RPMI8226 (cell line): ENCODE measurements at regions not wholly inside any gene's neighbourhood (a gene's known extent, or its start where the extent isn't known, plus 50 kb on each side); places are given as distances from the start of the nearest gene placed in this dataset.
"Not testable (repeated sequence)": the region's sequence is repeated elsewhere in the genome, so short reads cannot be mapped to it uniquely, and the experiment has no call there.

ENCODE experiments used
- DNase-seq: peaks from one replicate; pipeline ENCODE4 v3.0.0-alpha.2; 2015

GRCh38 chr6:1230281-1230680 is 81.6 kb upstream of the FOXQ1 start:
- DNase-seq: no peak

- DNase-seq: no peak
Measured at GRCh38 chr6:1229808-1230207, 82.1 kb upstream of the FOXQ1 start.

DNA sequence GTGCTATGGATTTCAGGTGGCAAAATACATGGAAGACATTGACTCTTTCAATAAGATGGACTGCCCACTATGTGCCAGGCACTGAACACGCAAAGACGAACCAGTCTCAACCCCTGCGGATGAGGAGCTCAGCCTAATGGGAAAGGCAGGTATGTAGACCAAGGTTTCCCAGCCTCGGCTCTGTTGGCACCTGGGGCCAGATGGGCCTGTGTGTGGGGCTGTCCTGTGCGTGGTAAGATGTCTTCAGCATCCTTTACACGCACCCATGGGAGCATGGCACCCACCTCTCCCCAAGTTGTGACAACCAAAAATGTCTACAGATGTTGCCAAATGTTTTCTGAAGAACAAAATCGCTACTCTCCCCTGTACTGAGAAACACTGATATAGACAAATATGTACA is 82.6 kb upstream of the FOXQ1 start:
- no peak for DNase-seq

GRCh38 chr6:1228754-1229191 is 83.1 kb upstream of the FOXQ1 start:
- no peak for DNase-seq

- no peak for DNase-seq
Measured at GRCh38 chr6:1227935-1228753, 83.8 kb upstream of the FOXQ1 start.

DNA sequence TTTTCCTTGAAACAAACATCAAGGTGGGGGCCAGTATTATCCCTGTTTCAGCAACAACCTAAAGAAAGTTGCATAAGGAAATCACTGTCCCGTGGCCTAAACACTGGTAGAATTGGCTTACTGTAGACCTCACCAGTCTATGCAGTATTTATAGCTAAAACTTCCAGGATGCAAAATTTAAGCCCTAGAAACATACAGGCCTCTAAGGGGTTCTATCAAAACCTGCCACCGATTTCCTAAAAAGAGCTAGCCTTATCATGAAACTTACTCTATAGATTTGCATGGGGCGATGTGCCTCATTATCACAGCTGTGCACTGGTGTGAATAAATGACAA is 84.3 kb upstream of the FOXQ1 start:
- no peak for DNase-seq

DNA sequence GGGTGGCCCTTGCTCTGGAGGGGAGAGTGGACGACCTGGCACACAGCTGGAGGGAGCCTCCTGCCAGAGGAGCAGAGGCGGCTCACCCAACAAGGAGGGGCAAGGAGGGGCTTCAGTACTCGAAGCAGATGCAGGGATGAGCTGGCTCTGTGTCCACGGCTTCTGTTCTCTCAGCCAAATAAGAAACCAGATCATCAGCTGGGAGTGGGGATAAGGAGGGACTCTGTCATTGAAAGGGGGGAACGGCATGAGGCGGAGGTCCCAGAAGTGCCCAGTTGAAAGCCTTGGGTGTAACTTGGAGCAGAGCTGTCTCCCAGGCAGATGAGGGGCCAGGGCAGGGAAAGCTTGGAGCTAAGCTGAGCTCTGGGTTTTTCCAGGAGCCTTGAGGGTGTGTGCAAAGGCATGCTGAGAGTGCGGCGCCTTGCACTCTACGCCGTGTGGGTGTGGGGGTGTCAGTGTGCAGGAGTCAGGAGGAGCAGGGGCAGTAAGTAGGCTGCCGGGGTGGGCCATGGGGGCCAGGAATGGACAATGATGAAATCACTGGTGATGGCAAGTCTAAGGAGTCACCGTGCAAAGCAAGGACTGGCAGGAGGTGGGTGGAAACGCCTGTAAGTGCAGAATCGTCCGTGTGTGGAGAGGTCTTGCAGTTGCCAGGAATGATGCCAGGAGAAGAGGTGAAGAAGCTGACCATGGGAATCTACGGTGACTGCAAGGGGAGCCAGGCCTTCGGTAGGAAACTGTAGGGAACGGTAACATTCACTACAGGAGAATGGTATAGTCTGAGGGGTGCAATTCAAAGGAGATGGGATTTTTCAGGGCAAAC is 85.4 kb upstream of the FOXQ1 start:
- DNase-seq: no peak

DNA sequence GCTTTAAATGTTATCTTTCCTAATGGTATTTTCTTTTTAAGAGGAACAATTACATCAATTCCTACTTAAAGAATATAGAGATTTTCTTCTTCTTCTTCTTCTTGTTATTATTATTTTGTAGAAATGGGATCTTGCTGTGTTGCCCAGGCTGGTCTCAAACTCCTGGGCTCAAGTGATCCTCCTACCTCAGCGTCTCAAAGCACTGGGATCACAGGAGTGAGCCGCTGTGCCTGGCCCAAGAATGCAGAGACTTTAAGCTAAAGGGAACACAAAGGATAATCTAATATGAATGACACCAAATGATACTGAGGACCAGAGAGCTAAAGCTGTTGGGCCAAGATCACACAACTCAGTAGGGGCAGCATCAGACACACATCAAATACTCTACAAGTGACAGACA is 87.4 kb upstream of the FOXQ1 start:
- no peak for DNase-seq

DNA sequence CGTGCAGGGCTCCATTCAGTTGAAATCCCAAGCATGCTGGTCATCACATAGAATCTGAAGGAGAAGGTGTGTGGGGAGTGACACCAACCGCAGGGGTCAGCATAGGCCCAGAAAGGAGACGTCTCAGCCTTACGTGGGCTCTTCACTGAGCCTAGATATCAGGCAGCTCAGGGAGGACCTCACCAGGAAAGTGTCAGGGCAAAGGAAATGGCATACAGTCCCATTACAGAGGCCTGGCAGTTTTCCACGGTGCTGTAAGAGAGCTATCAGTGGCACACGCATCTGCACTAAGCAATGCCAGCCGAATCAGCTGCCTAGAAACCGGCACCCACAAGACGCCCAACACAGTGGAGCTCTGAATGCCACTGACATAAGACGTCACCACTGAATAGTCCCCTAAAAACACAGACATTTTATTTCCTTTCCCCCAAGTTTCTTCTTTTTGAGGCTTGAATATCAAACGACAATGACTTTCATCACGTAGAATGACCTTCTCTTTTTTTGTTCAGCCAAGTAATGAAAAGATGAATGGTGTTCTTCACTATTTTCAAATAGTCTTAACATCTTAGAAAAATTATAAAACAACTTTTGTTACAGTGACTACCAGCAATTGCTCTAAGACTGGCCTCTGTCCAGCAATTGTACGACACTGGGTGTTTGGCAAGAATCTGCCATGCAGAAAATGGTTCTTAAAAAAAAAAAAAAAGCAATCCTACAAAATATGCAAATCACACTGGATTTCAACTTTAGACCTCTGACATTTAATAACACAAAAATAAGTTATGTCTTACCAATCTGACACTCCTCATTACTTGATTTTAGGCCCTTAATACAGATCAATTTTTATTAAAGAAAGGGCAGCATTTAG is 88.9 kb upstream of the FOXQ1 start:
- no peak for DNase-seq

GRCh38 chr6:1217396-1217795 is 94.5 kb upstream of the FOXQ1 start:
- no peak for DNase-seq

DNA sequence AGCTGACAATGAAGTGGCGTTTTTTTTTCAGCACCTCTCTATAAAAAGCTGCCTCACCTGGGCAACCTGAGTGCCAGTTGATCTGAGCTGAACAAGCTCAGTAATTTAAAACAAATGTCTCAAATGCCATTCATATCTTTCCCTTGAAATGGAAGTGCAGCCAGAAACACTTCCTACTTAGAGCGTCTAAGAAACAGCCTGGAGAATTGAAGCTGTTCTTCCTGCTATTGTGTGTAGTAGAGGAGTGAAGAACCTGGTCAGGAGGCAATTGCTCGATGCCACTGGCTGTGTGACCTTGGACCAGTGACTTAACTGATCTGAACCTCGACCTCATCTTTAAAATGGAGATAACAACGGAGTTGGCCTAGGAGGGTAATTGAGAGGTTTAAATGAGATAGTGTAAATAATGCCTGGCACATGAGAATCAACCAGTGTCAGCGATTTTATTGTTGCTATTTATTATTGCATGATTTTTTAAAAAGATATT is 95.4 kb upstream of the FOXQ1 start:
- no peak for DNase-seq

DNA sequence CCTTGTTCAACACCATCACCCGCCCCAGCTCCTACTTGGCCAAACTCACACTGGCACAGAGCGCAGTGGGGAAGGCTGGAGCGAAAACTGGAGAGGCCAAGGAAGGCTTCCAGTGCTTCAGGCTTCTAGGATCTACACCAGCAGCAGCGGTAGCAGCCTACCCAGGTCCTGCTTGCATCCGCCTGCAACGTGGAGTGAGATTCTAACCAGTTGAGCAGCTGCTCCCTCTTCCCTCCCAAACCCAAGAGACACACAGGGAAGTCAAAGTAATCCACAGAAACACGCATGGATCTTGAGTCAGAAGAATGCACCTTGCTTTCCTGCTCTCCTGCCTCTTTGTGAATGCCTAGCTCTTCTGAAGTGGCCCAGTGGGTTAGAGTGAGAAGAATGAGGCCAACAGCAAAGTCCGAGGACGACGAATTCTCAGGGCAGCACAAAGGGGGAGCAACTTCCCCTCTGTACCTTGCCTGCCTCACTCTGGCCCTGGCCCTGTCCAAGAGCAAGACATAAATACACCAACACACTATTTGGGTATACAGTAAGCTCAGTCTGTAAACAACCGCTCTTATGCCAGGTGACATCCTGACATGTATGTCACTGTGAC is 95.9 kb upstream of the FOXQ1 start:
- DNase-seq: no peak

- DNase-seq: no peak
Measured at GRCh38 chr6:1215023-1215422, 96.9 kb upstream of the FOXQ1 start.

- DNase-seq: no peak
Measured at GRCh38 chr6:1212919-1213318, 99.0 kb upstream of the FOXQ1 start.

GRCh38 chr6:1212138-1212537 is 99.8 kb upstream of the FOXQ1 start:
- DNase-seq: not testable (repeated sequence)

- DNase-seq: not testable (repeated sequence)
Measured at GRCh38 chr6:1210631-1211030, 101.3 kb upstream of the FOXQ1 start.

- no peak for DNase-seq
Measured at GRCh38 chr6:1208876-1209275, 103.0 kb upstream of the FOXQ1 start.

DNA sequence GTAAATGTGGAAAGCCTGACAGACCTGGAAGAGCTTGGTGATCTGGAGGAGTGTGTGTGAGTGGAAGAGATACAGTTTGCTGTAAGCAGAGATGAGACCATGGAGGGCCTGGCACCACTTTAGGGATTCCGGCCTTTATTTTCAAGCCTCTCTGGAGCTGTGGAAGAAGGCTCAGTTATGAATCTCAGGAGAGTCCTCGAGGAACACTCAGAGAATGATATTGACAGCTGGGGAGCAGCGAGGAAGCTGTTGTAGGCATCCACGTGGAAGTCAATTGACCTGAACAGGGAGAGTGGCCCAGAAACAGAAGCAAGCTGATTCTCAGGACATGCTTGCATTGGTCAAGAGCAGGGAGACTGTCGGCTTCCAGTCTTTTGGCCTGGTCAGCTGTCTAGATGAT is 108.4 kb upstream of the FOXQ1 start:
- no peak for DNase-seq

- DNase-seq: no peak
Measured at GRCh38 chr6:1202201-1202600, 109.7 kb upstream of the FOXQ1 start.

- no peak for DNase-seq
Measured at GRCh38 chr6:1201547-1202200, 110.2 kb upstream of the FOXQ1 start.

DNA sequence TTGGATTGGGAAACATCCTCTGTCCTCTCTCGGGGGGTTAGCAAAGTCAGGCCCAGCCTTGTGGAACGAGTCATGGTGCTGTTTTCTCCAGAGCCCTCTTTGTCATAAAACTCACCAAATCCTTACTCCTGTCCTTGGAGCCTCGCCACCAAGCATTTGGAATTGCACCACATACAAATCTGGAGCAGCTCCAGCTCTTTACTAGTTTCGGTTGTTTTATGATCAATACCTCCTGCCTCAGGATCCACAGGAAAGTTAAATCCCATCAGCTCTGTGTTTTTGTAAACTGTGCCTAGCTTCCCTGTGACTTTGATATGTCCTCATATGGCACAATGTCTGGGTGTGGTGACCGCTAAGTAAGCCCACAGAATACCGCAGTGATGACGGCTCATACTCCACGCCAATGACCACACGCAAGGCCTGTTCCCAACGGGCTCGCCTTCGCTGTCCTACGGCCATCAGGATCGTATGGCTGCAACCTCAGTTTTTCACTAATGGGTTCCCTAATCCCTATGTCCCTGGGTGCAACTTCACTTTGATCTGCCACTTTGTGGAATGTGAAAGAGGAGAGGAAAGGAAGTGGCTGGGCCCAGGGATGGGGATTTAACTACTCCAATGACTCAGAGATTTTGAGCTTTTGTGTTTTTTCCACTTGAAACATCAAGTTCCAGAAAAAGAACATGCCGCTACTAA is 111.3 kb upstream of the FOXQ1 start:
- DNase-seq: no peak

DNA sequence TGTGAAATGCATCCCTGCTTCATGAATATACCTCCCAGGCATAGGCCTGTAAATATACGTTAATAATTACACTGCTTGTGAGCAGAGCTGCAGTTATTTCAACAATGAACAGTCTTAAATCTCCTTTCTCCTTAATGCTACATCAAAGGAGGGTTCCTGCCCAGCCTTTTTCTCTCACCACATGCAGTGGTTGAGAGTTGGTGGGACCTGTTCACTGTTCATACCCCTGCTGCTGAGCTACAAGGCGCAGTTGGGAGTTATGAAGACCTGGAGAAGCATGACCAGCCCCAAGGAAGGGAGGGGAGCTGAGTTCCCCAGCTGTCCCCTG is 111.9 kb upstream of the FOXQ1 start:
- DNase-seq: no peak
